Memory B cell (primary cell): ENCODE measurements at regions not wholly inside any gene's neighbourhood (a gene's known extent, or its start where the extent isn't known, plus 50 kb on each side); places are given as distances from the start of the nearest gene placed in this dataset.

Experiments used
- ATAC-seq: fragments of 150-1000 bp; cut with Tn5 transposase; 2 replicates; pipeline ENCODE4 v1.10.0; 2021; ENCODE audit warnings: low read depth, mild to moderate bottlenecking, moderate library complexity
- DNase-seq, 2 donors: peaks; one replicate each; pipeline ENCODE4 v3.0.0; 2022; ENCODE audit warnings: low spot score in 2 of 2
- H3K27ac Mint-ChIP-seq: one replicate; pipeline ENCODE4 v1.8.0; 2022; ENCODE audit warnings: mild to moderate bottlenecking, moderate library complexity, mixed read lengths
- H3K27me3 Mint-ChIP-seq: one replicate; pipeline ENCODE4 v1.8.0; 2022; ENCODE audit warnings: mixed read lengths
- H3K36me3 Mint-ChIP-seq: one replicate; pipeline ENCODE4 v1.8.0; 2022; ENCODE audit warnings: mild to moderate bottlenecking, mixed read lengths
- H3K4me1 Mint-ChIP-seq: one replicate; pipeline ENCODE4 v1.8.0; 2022; ENCODE audit warnings: mixed read lengths
- H3K4me3 Mint-ChIP-seq: one replicate; pipeline ENCODE4 v1.8.0; 2022; ENCODE audit warnings: mild to moderate bottlenecking, moderate library complexity, mixed read lengths
- H3K9me3 Mint-ChIP-seq: one replicate; pipeline ENCODE4 v1.8.0; 2022; ENCODE audit warnings: mixed read lengths

GRCh38 chr7:41224063-41224763, 478.7 kb downstream of the INHBA start:
- peaks cover 3% of the 10 kb centered on the region for H3K27me3 Mint-ChIP-seq
- no peaks in the 10 kb centered on the region for H3K36me3 Mint-ChIP-seq
- no peak for ATAC-seq
- peaks cover 4% of the 10 kb centered on the region for H3K9me3 Mint-ChIP-seq
- no peak overlapping the region for H3K4me3 Mint-ChIP-seq
- no peak for DNase-seq
- H3K4me1 Mint-ChIP-seq: no peaks in the 10 kb centered on the region
- H3K27ac Mint-ChIP-seq: no peak overlapping the region

- no peak for DNase-seq
- H3K4me1 Mint-ChIP-seq: no peaks in the 10 kb centered on the region
Observed at GRCh38 chr7:41222746-41223145, 480.1 kb downstream of the INHBA start.

GRCh38 chr7:41220266-41220665, 482.6 kb downstream of the INHBA start:
- H3K36me3 Mint-ChIP-seq: no peaks in the 10 kb centered on the region
- DNase-seq (no peak), ATAC-seq (no peak)
- peaks cover 3% of the 10 kb centered on the region for H3K27me3 Mint-ChIP-seq
- H3K4me1 Mint-ChIP-seq: no peaks in the 10 kb centered on the region
- H3K4me3 Mint-ChIP-seq: no peak overlapping the region
- H3K9me3 Mint-ChIP-seq: no peaks in the 10 kb centered on the region
- no peak overlapping the region for H3K27ac Mint-ChIP-seq

More at GRCh38 chr7:41222746-41223145, 480.1 kb downstream of the INHBA start:
- H3K4me3 Mint-ChIP-seq: no peak overlapping the region
- no peaks in the 10 kb centered on the region for H3K36me3 Mint-ChIP-seq
- no peak for ATAC-seq
- no peak overlapping the region for H3K27ac Mint-ChIP-seq
- H3K9me3 Mint-ChIP-seq: no peaks in the 10 kb centered on the region
- peaks cover 3% of the 10 kb centered on the region for H3K27me3 Mint-ChIP-seq

GRCh38 chr7:41219276-41219675, 483.6 kb downstream of the INHBA start:
- H3K36me3 Mint-ChIP-seq: no peaks in the 10 kb centered on the region
- no peak overlapping the region for H3K27ac Mint-ChIP-seq
- no peak overlapping the region for H3K4me3 Mint-ChIP-seq
- H3K27me3 Mint-ChIP-seq: peaks cover 5% of the 10 kb centered on the region
- ATAC-seq (no peak), DNase-seq (no peak)
- H3K4me1 Mint-ChIP-seq: no peaks in the 10 kb centered on the region
- no peaks in the 10 kb centered on the region for H3K9me3 Mint-ChIP-seq

- Mint-ChIP-seq H3K4me3 (no peak overlapping the region), H3K36me3 (no peaks in the 10 kb centered on the region), H3K27me3 (peaks cover 4% of the 10 kb centered on the region), H3K4me1 (no peaks in the 10 kb centered on the region), H3K27ac (no peak overlapping the region), H3K9me3 (no peaks in the 10 kb centered on the region)
- ATAC-seq (no peak), DNase-seq (no peak)
Observed at GRCh38 chr7:41217306-41217705, 485.6 kb downstream of the INHBA start.

DNA sequence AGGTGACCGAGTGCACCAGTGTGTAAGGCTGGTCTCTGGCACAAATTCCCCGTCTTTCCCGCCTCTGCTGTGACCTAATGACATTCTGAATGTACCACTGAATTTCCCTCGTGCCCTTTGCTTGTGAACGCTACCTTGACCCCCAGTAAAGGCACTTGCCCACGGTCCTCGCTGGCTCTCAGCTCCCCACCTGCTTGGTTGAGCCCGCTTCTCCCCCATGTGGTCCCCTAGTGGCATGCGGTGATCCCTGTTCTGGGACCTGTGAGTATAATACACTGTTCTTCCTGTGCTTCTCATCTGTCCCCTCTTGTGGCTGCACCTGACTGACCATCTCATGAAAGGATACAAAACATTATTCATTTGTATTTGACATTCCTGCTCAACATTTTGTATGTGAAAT, 495.7 kb downstream of the INHBA start:
- no peaks in the 10 kb centered on the region for H3K36me3 Mint-ChIP-seq
- H3K4me1 Mint-ChIP-seq: peaks cover 7% of the 10 kb centered on the region
- no peak overlapping the region for H3K27ac Mint-ChIP-seq
- H3K4me3 Mint-ChIP-seq: no peak overlapping the region
- DNase-seq (no peak), ATAC-seq (no peak)
- peaks cover 2% of the 10 kb centered on the region for H3K9me3 Mint-ChIP-seq
- no peaks in the 10 kb centered on the region for H3K27me3 Mint-ChIP-seq

GRCh38 chr7:41206267-41206666, 496.6 kb downstream of the INHBA start:
- H3K4me1 Mint-ChIP-seq: peaks cover 7% of the 10 kb centered on the region
- no peak overlapping the region for H3K4me3 Mint-ChIP-seq
- no peak for ATAC-seq
- H3K27me3 Mint-ChIP-seq: no peaks in the 10 kb centered on the region
- H3K36me3 Mint-ChIP-seq: no peaks in the 10 kb centered on the region
- peaks cover 2% of the 10 kb centered on the region for H3K9me3 Mint-ChIP-seq
- no peak for DNase-seq
- H3K27ac Mint-ChIP-seq: no peak overlapping the region

GRCh38 chr7:41205600-41205999, 497.3 kb downstream of the INHBA start:
- DNase-seq: no peak
- Mint-ChIP-seq H3K4me3 (no peak overlapping the region), H3K9me3 (peaks cover 2% of the 10 kb centered on the region), H3K4me1 (peaks cover 7% of the 10 kb centered on the region), H3K36me3 (no peaks in the 10 kb centered on the region), H3K27ac (no peak overlapping the region), H3K27me3 (no peaks in the 10 kb centered on the region)
- ATAC-seq: no peak

DNA sequence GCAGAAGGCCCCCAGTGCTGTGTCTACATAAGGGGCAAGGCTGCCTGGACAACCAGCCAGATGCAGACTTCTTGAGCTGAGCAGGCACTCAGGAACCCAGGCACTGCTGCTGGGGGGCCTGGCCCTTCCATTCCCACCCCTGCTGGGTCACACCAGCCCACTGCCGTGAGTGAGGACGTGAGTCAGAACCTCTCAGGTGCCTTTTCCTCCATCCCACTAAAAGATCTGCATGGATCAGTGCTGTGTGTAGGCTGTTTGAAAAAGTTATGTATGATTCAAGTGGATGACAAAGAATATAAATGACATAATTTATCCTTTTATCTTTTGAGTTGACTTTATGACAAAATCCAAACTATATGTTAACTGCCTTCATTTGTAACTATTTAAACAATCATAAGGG, 499.3 kb downstream of the INHBA start:
- Mint-ChIP-seq H3K9me3 (peaks cover 2% of the 10 kb centered on the region), H3K27me3 (no peaks in the 10 kb centered on the region), H3K36me3 (no peaks in the 10 kb centered on the region), H3K27ac (no peak overlapping the region), H3K4me3 (no peak overlapping the region), H3K4me1 (peaks cover 7% of the 10 kb centered on the region)
- no peak for ATAC-seq
- no peak for DNase-seq

- H3K27me3 Mint-ChIP-seq: no peaks in the 10 kb centered on the region
- ATAC-seq (no peak), DNase-seq (no peak)
- H3K4me3 Mint-ChIP-seq: no peak overlapping the region
- H3K27ac Mint-ChIP-seq: no peak overlapping the region
- H3K9me3 Mint-ChIP-seq: no peaks in the 10 kb centered on the region
- no peaks in the 10 kb centered on the region for H3K4me1 Mint-ChIP-seq
- no peaks in the 10 kb centered on the region for H3K36me3 Mint-ChIP-seq
Observed at GRCh38 chr7:41201021-41201420, 501.9 kb downstream of the INHBA start.

GRCh38 chr7:41199136-41199535, 503.8 kb downstream of the INHBA start:
- Mint-ChIP-seq H3K27ac (no peak overlapping the region), H3K27me3 (no peaks in the 10 kb centered on the region), H3K4me1 (no peaks in the 10 kb centered on the region), H3K4me3 (no peak overlapping the region), H3K9me3 (no peaks in the 10 kb centered on the region), H3K36me3 (no peaks in the 10 kb centered on the region)
- ATAC-seq: no peak
- DNase-seq: no peak

GRCh38 chr7:41198502-41198901, 504.4 kb downstream of the INHBA start:
- no peak for ATAC-seq

GRCh38 chr7:41197769-41198168, 505.1 kb downstream of the INHBA start:
- H3K4me3 Mint-ChIP-seq: no peak overlapping the region
- H3K27me3 Mint-ChIP-seq: no peaks in the 10 kb centered on the region
- no peaks in the 10 kb centered on the region for H3K4me1 Mint-ChIP-seq
- no peaks in the 10 kb centered on the region for H3K9me3 Mint-ChIP-seq
- no peaks in the 10 kb centered on the region for H3K36me3 Mint-ChIP-seq
- DNase-seq (no peak), ATAC-seq (no peak)
- H3K27ac Mint-ChIP-seq: no peak overlapping the region

More at GRCh38 chr7:41198502-41198901, 504.4 kb downstream of the INHBA start:
- Mint-ChIP-seq H3K27me3 (no peaks in the 10 kb centered on the region), H3K4me1 (no peaks in the 10 kb centered on the region), H3K9me3 (no peaks in the 10 kb centered on the region), H3K36me3 (no peaks in the 10 kb centered on the region), H3K4me3 (no peak overlapping the region), H3K27ac (no peak overlapping the region)
- DNase-seq: no peak

DNA sequence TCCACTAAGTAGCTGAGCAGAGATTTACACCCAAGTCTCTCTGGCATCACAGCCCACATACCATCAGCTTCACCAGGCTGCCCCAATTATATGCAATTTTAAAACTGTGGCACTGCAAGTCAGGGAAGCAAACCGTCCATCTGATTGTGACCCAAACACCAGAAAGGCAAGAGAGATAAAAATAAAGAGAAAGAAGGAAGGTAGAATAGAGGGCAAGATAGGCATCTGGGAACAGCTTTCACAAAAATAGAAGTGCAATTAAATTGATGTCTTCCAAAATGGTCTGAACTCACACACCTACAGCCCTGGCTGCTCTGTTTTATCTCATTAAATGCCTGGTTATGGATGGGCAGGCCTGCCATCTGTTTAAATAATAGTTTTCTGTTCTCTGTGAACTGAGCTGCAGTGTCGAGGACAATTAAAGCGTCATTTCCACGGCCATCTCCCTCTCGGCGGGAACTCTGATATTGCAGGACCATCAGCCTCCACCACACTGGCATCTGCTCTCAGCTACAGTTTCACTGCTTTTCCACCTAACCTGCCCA, 509.1 kb downstream of the INHBA start:
- Mint-ChIP-seq H3K27ac (no peak overlapping the region), H3K9me3 (no peaks in the 10 kb centered on the region), H3K27me3 (no peaks in the 10 kb centered on the region), H3K4me1 (no peaks in the 10 kb centered on the region), H3K36me3 (no peaks in the 10 kb centered on the region), H3K4me3 (no peak overlapping the region)
- ATAC-seq (no peak), DNase-seq (no peak)

GRCh38 chr7:41190581-41190980, 512.3 kb downstream of the INHBA start:
- no peak overlapping the region for H3K4me3 Mint-ChIP-seq
- H3K36me3 Mint-ChIP-seq: no peaks in the 10 kb centered on the region
- H3K4me1 Mint-ChIP-seq: no peaks in the 10 kb centered on the region
- no peak overlapping the region for H3K27ac Mint-ChIP-seq
- DNase-seq (no peak), ATAC-seq (no peak)
- no peaks in the 10 kb centered on the region for H3K9me3 Mint-ChIP-seq
- H3K27me3 Mint-ChIP-seq: no peaks in the 10 kb centered on the region
